Fibroblast of skin of left biceps (primary cell): ENCODE measurements at regions not wholly inside any gene's neighbourhood (a gene's known extent, or its start where the extent isn't known, plus 50 kb on each side); places are given as distances from the start of the nearest gene placed in this dataset.

ENCODE experiments used
- DNase-seq, 2 experiments: peaks; one replicate each; pipeline ENCODE4 v3.0.0-alpha.2; 2013; ENCODE audit warnings: low read depth in 2 of 2

DNA sequence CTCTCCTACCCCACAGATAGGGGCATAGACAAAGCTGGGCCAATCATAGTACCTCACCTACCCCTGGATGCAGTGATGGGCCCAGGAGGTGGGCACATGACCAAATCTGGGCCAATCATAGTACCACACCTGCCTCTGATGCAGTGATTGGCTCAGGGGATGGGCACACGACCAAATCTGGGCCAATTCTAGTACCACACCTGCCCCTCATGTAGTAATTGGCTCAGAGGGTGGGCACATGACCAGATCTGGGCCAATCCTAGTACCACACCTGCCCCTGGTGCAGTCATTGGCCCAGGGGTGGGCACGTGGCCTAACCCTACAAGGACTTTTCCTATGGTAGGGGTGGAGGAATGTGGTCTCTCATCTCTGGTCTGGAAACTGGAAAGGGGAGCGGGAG is 56.9 kb upstream of the MEF2A start:
- no peak for DNase-seq

DNA sequence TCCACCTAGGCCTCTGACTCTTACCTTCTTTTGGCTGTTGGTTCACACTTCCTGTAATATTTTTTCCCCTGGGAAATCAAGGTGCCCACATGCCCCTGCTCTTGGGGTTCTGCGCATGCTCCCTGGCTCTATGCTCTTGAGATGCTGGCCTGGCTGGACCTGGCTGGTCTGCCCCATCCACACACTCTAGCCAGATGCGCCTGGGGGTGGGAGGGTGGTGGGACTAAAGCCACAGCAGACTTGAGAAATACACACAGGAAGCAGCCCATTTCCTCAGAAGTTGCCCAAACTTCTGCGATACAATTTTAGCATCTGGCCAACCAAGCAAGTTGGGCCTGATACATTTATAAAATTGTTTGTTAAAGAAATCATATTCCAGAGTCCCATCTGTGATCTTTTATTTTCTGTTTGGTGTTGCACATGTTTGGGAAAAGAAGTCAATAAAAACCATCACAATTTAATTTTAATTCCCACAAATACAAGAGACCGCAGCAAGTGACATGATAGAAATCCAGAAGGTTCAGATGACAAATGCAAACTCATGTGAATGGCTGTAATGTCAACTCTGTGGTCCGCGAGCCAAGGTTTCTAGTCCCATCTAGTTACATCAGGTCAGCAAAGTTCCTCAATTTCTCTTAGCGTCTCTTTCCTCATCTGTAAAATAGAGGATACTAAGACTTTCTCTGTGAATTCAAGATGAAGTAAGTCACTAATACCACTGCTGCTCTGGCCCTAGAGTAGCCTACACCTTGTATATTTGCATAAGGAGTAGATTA is 55.9 kb upstream of the MEF2A start:
- DNase-seq, result no peak

DNA sequence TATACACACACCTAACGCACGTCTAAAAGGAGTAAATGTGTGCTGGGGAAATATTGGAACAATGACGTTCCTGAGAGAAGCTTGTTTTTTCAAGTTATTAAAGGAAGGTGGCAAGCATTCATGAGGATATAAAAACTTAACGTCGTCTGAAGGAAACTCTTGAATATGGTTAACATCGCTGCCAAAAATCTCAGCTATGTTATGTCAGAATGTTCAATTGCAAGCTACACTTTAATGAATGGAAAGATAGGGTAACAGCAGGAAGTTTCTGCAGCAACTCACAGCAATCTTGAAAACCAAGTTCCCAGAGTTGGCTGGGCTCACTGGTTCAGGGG is 54.3 kb upstream of the MEF2A start:
- DNase-seq, result peak; percentile 57 to 71

DNA sequence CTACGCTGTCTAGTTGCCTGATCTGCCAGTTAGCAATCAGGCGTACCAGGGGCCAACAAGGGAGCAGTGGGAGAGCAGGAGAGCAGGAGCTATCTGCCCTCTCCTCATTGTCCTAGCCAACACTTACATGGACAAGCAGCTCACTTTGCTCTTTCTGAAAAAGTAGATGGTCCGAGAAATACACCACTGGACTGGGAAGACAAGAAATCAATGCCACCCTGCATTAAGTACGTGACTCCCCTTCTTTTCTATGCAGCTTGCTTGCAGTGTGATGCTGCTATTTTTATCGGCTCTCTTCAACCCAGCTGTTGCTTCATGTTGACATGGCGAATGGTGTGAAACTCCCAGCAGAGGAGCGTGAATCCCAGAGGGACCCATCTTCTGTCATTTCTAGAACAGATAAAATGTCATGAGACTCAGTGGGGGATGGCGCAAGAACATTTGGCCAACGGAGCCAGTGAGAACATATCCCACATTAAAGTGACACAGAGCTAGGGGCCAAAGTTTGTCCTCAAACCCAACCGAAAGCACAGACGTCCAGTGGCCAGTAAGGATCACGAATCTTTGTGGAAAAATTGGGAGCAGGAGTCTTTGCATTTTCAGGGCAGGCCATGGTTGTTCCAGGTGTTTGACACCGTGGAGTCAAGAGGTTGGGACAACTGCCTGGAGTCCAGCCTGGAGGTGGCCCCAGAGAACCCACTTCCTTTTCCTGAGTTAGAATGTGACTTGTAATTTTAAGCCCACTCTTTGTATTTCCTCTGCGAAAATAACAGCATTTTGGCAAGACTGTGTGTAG is 53.7 kb upstream of the MEF2A start:
- DNase-seq, result no peak

DNA sequence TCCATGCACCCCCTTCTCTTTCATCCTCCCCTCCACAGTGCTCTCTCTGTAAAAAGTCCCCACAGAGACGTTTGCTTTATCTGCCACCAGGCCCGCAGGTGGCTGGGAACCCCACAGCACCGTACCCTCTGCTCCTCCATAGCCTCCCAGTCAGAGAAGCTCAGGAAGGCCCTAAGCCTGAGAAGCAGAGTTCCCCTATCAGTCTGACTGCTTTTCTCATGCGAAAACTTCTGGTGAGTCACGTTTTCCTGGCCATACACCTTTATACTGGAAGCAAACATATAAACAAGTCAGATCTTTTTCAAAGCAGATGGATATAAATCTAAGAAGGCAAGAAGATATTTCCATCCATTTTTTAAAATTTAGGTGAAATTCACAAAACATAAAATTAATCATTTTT is 51.5 kb upstream of the MEF2A start:
- DNase-seq, result no peak
